Upper lobe of right lung (tissue), 1 donor: ENCODE measurements at regions not wholly inside any gene's neighbourhood (a gene's known extent, or its start where the extent isn't known, plus 50 kb on each side); places are given as distances from the start of the nearest gene placed in this dataset.

Experiments used
- ATAC-seq: fragments of 200-7000 bp; cut with Tn5 transposase; one replicate; pipeline ENCODE4 v1.9.1; 2020; ENCODE audit warnings: mild to moderate bottlenecking, moderate library complexity
- DNase-seq: peaks from one replicate; pipeline ENCODE4 v3.0.0-alpha.2; 2020
- H3K27ac ChIP-seq: fragments of 200-600 bp; one replicate; pipeline ENCODE4 v1.8.0; 2022
- H3K27me3 ChIP-seq: fragments of 200-600 bp; one replicate; pipeline ENCODE4 v1.8.0; 2022; ENCODE audit warnings: mild to moderate bottlenecking
- H3K36me3 ChIP-seq: fragments of 200-600 bp; one replicate; pipeline ENCODE4 v1.8.0; 2022
- H3K4me1 ChIP-seq: fragments of 200-600 bp; one replicate; pipeline ENCODE4 v1.8.0; 2022
- H3K4me3 ChIP-seq: fragments of 200-600 bp; one replicate; pipeline ENCODE4 v1.8.0; 2022; ENCODE audit warnings: mild to moderate bottlenecking
- H3K9me3 ChIP-seq: fragments of 200-600 bp; one replicate; pipeline ENCODE4 v1.8.0; 2022
- CTCF ChIP-seq: fragments of 200-600 bp; IDR thresholded peaks from one replicate; pipeline ENCODE4 v1.8.0; 2022; ENCODE audit warnings: antibody characterized with exemption
- intact Hi-C: fragments of 100-400 bp; cut with DNase I; formaldehyde crosslinking; loops from one replicate; pipeline ENCODE4 v1.11.0; 2022
- donor health status: DM: no; HTN: yes; CAD: no; lungs with severe emphysema.

GRCh38 chr6:152859225-152859624 lies 108.6 kb downstream of the VIP start:
- Histone ChIP-seq H3K27ac (no peak overlapping the region), H3K36me3 (no peaks in the 10 kb centered on the region), H3K4me1 (no peaks in the 10 kb centered on the region), H3K27me3 (no peaks in the 10 kb centered on the region), H3K9me3 (no peaks in the 10 kb centered on the region), H3K4me3 (no peak overlapping the region)
- intact Hi-C loops: no loop called here
- no peak for TF ChIP-seq CTCF
- no peak for DNase-seq
- ATAC-seq: no peak

GRCh38 chr6:152863618-152864326 lies 113.2 kb downstream of the VIP start:
- ATAC-seq (peak; percentile 83), DNase-seq (no peak)
- Histone ChIP-seq H3K4me1 (no peaks in the 10 kb centered on the region), H3K27me3 (no peaks in the 10 kb centered on the region), H3K9me3 (no peaks in the 10 kb centered on the region), H3K36me3 (no peaks in the 10 kb centered on the region), H3K4me3 (no peak overlapping the region), H3K27ac (no peak overlapping the region)
- TF ChIP-seq CTCF: peak; percentile 76
- intact Hi-C loops: loop anchor here (10.0 kb wide), 1 partner anchor 161 kb away; no protein-coding TSS in a partner anchor

- no peaks in the 10 kb centered on the region for H3K27me3 ChIP-seq
- DNase-seq (no peak), ATAC-seq (no peak)
- H3K36me3 ChIP-seq: no peaks in the 10 kb centered on the region
- H3K4me1 ChIP-seq: no peaks in the 10 kb centered on the region
- TF ChIP-seq CTCF: no peak
- intact Hi-C loops: no loop called here
- no peak overlapping the region for H3K27ac ChIP-seq
- no peaks in the 10 kb centered on the region for H3K9me3 ChIP-seq
- no peak overlapping the region for H3K4me3 ChIP-seq
These were observed 108.6 kb downstream of the FBXO5 start for GRCh38 chr6:152874267-152874666.

- no peak for DNase-seq
- ATAC-seq: no peak
- H3K4me3 ChIP-seq: no peak overlapping the region
- intact Hi-C loops: no loop called here
- no peak for TF ChIP-seq CTCF
- H3K9me3 ChIP-seq: no peaks in the 10 kb centered on the region
- no peaks in the 10 kb centered on the region for H3K36me3 ChIP-seq
- no peaks in the 10 kb centered on the region for H3K27me3 ChIP-seq
- no peak overlapping the region for H3K27ac ChIP-seq
- H3K4me1 ChIP-seq: no peaks in the 10 kb centered on the region
These were observed 107.8 kb downstream of the FBXO5 start for GRCh38 chr6:152874846-152875568.

- no peaks in the 10 kb centered on the region for H3K27me3 ChIP-seq
- no peak for DNase-seq
- H3K9me3 ChIP-seq: no peaks in the 10 kb centered on the region
- intact Hi-C loops: no loop called here
- no peak overlapping the region for H3K4me3 ChIP-seq
- TF ChIP-seq CTCF: no peak
- H3K27ac ChIP-seq: no peak overlapping the region
- H3K36me3 ChIP-seq: no peaks in the 10 kb centered on the region
- no peak for ATAC-seq
- no peaks in the 10 kb centered on the region for H3K4me1 ChIP-seq
These were observed 103.2 kb downstream of the FBXO5 start for GRCh38 chr6:152879681-152880080.
